WERI-Rb-1 (cell line): ENCODE measurements at regions not wholly inside any gene's neighbourhood (a gene's known extent, or its start where the extent isn't known, plus 50 kb on each side); places are given as distances from the start of the nearest gene placed in this dataset.

Source experiments
- DNase-seq: peaks from one replicate; pipeline ENCODE4 v3.0.0-alpha.2; 2020
- H3K27ac ChIP-seq: fragments of 250-450 bp; sonication (Bioruptor Pico); 2 replicates; pipeline ENCODE4 v1.5.1; 2020; ENCODE audit warnings: mild to moderate bottlenecking, moderate library complexity
- H3K27me3 ChIP-seq: fragments of 250-450 bp; sonication (Bioruptor Pico); 2 replicates; pipeline ENCODE4 v1.5.1; 2021; ENCODE audit warnings: mild to moderate bottlenecking, low read depth, moderate library complexity; ENCODE audit not compliant: insufficient read depth, severe bottlenecking
- H3K36me3 ChIP-seq: fragments of 250-450 bp; sonication (Bioruptor Pico); 2 replicates; pipeline ENCODE4 v1.5.1; 2020; ENCODE audit warnings: mild to moderate bottlenecking, moderate library complexity
- H3K4me3 ChIP-seq: 2 replicates; pipeline ENCODE4 v1.5.1; 2011; ENCODE audit warnings: low read depth, mild to moderate bottlenecking, control low read depth, low read length
- H3K9me3 ChIP-seq: fragments of 250-450 bp; sonication (Bioruptor Pico); 2 replicates; pipeline ENCODE4 v1.5.1; 2021; ENCODE audit warnings: mild to moderate bottlenecking, moderate library complexity; ENCODE audit not compliant: severe bottlenecking
- CTCF ChIP-seq: IDR thresholded peaks from 2 replicates; pipeline ENCODE4 v1.5.1; 2011; ENCODE audit warnings: low read depth, mild to moderate bottlenecking, control low read depth, inconsistent platforms, low read length

GRCh38 chr5:74342948-74343682 lies 297.4 kb downstream of the ENC1 start:
- H3K4me3 ChIP-seq, result no peak overlapping the region
- peaks cover 11% of the 10 kb centered on the region for H3K9me3 ChIP-seq
- H3K27me3 ChIP-seq, result no peaks in the 10 kb centered on the region
- TF ChIP-seq CTCF, result no peak
- H3K27ac ChIP-seq, result no peak overlapping the region
- H3K36me3 ChIP-seq, result no peaks in the 10 kb centered on the region
- no peak for DNase-seq

GRCh38 chr5:74342182-74342581 lies 298.3 kb downstream of the ENC1 start:
- no peak overlapping the region for H3K4me3 ChIP-seq
- no peak for DNase-seq
- no peaks in the 10 kb centered on the region for H3K27me3 ChIP-seq
- no peak overlapping the region for H3K27ac ChIP-seq
- TF ChIP-seq CTCF, result no peak
- no peaks in the 10 kb centered on the region for H3K36me3 ChIP-seq
- H3K9me3 ChIP-seq, result peaks cover 11% of the 10 kb centered on the region

GRCh38 chr5:74341221-74341620 lies 299.3 kb downstream of the ENC1 start:
- no peak overlapping the region for H3K4me3 ChIP-seq
- no peaks in the 10 kb centered on the region for H3K27me3 ChIP-seq
- peaks cover 5% of the 10 kb centered on the region for H3K9me3 ChIP-seq
- TF ChIP-seq CTCF, result no peak
- no peak for DNase-seq
- H3K27ac ChIP-seq, result no peak overlapping the region
- H3K36me3 ChIP-seq, result no peaks in the 10 kb centered on the region

GRCh38 chr5:74340476-74340875 lies 300.1 kb downstream of the ENC1 start:
- no peak for DNase-seq
- no peaks in the 10 kb centered on the region for H3K9me3 ChIP-seq
- H3K4me3 ChIP-seq, result no peak overlapping the region
- H3K27me3 ChIP-seq, result no peaks in the 10 kb centered on the region
- H3K36me3 ChIP-seq, result no peaks in the 10 kb centered on the region
- H3K27ac ChIP-seq, result no peak overlapping the region
- TF ChIP-seq CTCF, result no peak

GRCh38 chr5:74337984-74338310 lies 302.6 kb downstream of the ENC1 start:
- no peaks in the 10 kb centered on the region for H3K9me3 ChIP-seq
- no peak for DNase-seq
- no peak for TF ChIP-seq CTCF
- H3K27me3 ChIP-seq, result no peaks in the 10 kb centered on the region
- no peaks in the 10 kb centered on the region for H3K36me3 ChIP-seq
- H3K4me3 ChIP-seq, result no peak overlapping the region
- H3K27ac ChIP-seq, result no peak overlapping the region
